ENCODE measurements at regions not wholly inside any gene's neighbourhood (a gene's known extent, or its start where the extent isn't known, plus 50 kb on each side); places are given as distances from the start of the nearest gene placed in this dataset.

GRCh38 chr7:156347132-156347531 lies 293.4 kb upstream of the RNF32 start:
- TF ChIP-seq CTCF (IDR thresholded peaks at IDR 0.05; ENCODE audit: low read depth, low read length, missing input control) = no peak
- TF ChIP-seq MAX (IDR thresholded peaks at IDR 0.05) = no peak
- no peak for TF ChIP-seq EGR1 (IDR thresholded peaks at IDR 0.05; ENCODE audit: low read depth in 2 of 2)
- TF ChIP-seq SP1 (IDR thresholded peaks at IDR 0.05) = no peak
- TF ChIP-seq, protein P1, sequence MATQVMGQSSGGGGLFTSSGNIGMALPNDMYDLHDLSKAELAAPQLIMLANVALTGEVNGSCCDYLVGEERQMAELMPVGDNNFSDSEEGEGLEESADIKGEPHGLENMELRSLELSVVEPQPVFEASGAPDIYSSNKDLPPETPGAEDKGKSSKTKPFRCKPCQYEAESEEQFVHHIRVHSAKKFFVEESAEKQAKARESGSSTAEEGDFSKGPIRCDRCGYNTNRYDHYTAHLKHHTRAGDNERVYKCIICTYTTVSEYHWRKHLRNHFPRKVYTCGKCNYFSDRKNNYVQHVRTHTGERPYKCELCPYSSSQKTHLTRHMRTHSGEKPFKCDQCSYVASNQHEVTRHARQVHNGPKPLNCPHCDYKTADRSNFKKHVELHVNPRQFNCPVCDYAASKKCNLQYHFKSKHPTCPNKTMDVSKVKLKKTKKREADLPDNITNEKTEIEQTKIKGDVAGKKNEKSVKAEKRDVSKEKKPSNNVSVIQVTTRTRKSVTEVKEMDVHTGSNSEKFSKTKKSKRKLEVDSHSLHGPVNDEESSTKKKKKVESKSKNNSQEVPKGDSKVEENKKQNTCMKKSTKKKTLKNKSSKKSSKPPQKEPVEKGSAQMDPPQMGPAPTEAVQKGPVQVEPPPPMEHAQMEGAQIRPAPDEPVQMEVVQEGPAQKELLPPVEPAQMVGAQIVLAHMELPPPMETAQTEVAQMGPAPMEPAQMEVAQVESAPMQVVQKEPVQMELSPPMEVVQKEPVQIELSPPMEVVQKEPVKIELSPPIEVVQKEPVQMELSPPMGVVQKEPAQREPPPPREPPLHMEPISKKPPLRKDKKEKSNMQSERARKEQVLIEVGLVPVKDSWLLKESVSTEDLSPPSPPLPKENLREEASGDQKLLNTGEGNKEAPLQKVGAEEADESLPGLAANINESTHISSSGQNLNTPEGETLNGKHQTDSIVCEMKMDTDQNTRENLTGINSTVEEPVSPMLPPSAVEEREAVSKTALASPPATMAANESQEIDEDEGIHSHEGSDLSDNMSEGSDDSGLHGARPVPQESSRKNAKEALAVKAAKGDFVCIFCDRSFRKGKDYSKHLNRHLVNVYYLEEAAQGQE (IDR thresholded peaks at IDR 0.05) = no peak
